ENCODE measurements at regions not wholly inside any gene's neighbourhood (a gene's known extent, or its start where the extent isn't known, plus 50 kb on each side); places are given as distances from the start of the nearest gene placed in this dataset.

DNA sequence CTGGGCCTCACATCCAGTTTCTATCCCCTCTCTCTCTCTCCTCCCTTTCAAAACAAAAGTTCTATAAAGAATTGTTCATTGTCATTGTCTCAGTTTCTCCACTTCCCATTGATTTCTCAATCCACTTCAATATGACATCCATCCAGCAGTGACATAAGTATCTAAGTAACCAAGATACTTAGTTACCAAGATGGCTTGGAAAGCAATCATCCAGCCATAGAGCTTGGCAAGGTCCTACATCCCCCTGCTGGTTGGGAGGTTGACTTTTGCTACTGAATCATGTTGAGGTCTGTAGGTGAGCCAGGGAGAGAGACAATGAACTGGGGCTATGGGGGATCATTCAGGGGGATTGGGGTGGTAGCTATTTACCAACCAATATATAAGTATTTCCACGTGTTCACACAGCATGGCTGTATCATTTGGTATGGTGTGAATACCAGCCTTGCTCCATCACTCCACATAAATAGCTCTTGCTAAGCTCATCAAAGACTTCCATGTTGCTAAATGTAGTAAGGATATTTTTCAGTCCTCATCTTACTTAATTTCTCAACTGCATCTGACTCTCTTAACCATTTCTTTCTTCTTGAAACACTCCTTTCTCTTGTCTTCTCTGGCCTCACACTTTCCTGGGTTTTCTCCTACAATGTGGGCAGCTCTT lies 58.8 kb upstream of the NTRK3 start:
- DNase-seq (ENCODE audit: low spot score) = no peak

DNA sequence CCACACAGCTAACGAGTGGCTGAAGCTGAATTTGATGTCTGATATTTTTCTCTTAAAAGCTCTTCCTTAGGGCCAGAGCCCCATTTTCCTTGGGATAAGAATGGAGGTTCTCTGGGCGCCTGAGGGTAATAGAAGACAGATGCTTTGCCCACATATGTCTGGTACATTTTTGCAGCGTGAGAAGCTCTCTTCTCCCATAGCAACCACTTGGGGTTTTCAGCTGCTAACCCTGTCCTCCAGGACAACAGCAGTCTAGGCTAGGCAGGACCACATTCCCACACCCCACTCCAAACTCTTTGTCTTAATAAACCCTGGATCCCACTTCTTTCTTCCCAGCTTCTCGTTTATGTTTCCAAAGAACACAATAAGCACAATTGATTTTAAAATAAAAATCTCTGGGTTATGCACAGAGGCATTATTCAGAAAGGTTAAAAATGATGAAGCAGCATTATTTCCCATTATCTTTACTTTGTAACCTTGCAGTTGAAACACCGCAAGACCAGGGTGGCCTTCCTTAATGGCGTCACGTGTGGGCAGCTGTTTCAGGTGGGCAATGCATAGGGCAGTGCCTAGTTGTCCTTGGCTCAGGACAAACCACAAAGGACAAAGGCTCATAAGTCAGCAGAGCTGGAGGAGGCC lies 56.5 kb upstream of the NTRK3 start:
- no peak for DNase-seq (ENCODE audit: low spot score)

DNA sequence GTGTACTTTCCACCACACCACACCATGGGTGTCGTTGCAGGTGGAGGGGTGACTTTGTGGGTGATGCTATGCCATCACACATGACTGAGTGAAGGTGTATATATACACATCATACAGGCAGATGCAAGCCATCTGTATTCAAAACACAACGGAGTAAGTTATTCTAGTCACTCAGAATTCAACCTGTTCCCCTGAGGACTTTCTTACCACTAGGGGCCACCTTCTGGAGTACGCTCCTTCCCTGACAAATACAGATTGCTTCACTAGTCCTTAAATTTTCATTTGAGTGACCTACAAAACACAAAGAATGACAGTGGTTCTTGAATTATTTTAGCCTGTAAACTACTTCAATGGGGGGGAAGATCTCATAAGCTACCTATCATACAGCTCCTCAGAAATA lies 52.8 kb upstream of the NTRK3 start:
- DNase-seq (ENCODE audit: low spot score) = no peak

GRCh38 chr15:88307344-88307743 lies 50.8 kb upstream of the NTRK3 start:
- DNase-seq (ENCODE audit: low spot score) = no peak
